Frontal cortex (tissue), 3 donors: ENCODE measurements at regions not wholly inside any gene's neighbourhood (a gene's known extent, or its start where the extent isn't known, plus 50 kb on each side); places are given as distances from the start of the nearest gene placed in this dataset.

Source experiments
- DNase-seq, 2 donors: peaks; one replicate each; pipeline ENCODE4 v3.0.0; 2012; ENCODE audit warnings: low spot score in 2 of 2
- FAIRE-seq: peaks from 2 replicates; lab custom pipeline; 2012; peaks lifted over from hg19 to GRCh38; lab: Jason Lieb, UNC
- donor health status: control.
- donor health status: control.
- donor health status: control.

DNA sequence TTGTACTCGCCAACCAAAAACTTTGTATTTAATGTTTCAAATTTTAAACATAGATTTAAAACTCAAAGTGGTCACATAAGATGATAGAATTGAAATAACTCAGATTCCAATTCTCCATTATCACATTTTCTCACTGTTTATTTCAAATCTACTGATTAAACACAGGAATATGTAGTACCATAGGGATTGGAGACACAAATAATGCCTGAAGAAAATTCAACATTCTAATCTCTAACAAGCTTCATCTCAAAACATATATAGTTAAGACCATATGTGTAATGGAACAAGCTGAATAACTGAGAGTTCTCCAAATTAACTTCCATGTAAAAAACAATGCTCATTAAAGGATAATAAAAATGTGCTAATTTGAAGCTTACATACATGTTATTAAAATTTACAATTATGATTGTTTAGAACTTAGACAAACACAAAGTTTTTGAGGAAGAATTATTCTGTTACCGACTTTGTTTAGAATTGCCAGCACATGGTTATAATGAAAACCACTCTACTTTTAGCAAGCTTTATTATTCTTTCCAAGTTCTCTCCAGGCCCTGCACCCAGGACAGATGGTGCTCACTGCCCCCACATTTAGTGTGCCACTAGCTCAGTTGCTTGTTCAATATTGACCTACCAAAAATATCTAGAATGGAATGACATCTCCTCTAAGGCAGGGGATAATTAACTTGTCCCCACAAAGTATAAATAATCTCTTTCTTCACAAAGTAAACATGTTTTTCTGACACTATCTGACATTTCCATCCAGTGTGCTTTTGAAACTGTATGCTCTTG, 467.2 kb downstream of the TTLL7 start:
- DNase-seq = no peak
- peak; percentile 8 for FAIRE-seq

DNA sequence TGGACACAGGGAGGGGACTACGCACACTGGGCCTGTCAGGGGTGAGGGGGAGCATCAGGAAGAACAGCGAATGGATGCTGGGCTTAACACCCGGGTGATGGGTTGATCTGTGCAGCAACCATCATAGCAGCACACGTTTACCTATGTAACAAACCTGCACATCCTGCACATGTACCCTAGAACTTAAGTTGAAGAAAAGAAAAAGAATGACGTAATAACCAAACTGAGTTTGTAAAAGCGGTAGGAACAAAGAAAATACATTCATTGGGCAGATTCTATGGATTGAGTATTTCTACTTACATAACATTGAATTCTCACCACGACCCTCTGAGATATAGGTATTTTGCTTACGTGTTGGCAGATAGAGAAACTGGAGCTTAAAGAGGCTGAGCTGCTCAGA, 468.4 kb downstream of the TTLL7 start:
- FAIRE-seq (no peak), DNase-seq (no peak)

DNA sequence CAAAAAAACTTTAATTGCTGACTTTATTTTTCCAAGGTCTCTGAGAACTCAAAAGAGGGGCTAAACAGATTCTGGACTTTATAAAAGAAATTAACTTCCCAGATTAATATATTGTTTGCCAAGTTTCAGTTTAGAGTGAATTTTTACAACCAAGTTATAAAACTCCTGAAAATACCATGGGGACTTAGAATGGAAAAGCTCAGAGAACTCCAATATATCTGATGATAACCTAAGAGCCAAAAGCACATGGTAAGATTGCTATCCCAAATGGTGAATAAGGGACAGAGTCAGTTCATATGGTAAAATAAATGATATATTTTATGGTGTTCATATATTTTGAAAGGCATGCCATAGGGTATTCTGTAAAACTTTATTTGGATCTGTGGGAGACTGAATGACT, 470.9 kb downstream of the TTLL7 start:
- FAIRE-seq (no peak), DNase-seq (no peak)

DNA sequence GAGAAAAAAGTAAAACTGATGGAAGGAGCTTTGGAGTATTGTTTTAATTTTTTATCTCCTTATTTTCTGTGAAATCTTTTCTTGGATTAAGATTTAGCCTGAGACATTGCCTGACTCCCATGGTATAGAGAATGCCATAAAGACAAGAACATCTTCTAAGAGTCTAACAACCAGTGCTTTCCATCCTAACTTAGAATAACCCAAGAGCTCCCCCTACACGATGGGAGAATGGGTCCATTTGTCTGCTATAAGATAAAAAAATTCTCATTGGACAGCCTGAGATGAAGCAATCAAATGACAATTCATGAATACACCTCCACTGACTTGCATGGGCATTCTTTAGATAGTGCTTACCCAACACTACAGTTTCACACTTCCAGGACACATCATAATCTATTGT, 478.1 kb downstream of the TTLL7 start:
- DNase-seq = no peak
- FAIRE-seq = no peak

DNA sequence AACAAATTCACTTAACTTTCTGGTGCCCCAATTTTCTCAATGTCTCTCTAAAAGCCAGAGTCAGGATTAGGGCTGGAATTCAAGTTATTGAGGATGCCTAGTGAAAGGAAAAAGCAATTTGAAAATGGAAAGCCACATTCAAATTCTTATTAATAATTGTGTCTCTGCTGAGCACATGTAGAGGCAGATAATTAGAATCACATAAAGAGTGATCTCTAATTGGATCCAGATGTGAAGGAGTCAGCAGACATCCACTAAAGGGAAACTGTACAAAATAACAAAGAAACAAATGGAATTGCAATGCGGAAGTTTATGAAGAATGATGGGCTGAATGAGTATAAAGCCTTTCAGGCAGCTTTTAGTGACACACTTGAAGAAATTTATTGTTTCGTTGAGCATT, 482.6 kb downstream of the TTLL7 start:
- FAIRE-seq (no peak), DNase-seq (no peak)

DNA sequence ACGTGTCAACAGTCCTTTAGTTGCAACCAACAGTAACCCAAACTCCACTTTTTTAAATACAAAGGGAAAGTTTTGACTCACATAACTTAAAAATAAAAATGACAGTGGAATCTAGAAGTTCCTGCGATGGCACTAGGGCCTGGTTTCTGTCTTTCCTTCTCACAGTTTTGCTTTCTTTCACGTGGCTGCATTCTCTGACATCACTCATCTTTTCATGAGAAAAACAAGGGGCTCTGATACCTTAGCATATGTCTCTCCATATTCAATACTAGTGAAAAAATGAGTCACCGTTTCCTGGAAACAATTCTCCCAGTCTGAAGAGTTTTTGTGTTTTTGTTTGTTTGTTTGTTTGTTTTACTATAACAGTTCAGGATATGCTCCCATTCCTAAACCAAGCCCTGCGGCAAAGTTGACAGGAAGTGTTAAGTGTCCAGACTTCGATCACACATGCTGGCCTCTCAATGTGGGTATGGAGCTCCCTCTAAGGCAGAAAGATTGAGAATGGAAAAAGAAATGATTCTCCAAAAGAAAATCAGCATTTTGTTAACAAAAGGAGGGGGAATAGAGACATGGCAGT, 483.3 kb downstream of the TTLL7 start:
- no peak for FAIRE-seq
- DNase-seq = no peak

DNA sequence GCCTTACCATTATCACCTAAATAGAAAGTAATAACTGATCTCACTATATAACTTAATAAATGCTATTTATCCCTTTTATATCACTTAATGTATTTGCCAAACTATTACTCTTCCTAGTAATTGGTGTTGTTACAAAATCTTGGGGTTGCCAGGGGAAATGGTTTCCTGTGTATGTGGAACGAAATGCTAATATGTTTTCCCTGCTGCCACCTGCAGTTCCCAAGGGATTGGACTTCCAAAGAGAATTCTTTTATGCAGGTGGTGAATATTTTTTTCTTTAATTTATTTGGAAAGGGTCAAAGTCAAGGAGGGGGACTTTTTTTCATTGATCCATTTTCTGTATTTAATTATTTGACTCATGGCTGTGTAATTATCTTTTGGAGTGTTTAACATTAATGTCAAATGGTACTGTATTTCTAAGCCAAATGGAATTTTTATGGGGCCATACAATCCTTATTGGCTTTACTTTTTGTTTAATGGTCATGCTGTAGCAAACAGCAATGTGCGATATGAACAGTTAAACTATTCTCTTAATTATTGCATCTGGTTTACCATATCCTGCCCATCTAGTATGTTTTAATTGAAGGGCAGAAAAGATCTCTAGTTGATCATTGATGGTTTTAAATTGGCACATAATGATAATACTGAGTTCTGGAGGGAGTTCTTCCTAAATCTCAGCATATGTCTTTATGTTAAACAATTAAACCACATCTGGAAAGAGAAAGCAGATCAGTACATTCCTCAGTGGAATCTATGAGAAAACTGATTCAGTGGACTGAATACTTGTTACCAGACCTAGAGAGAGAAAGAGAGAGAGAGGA, 486.3 kb downstream of the TTLL7 start:
- no peak for FAIRE-seq

DNA sequence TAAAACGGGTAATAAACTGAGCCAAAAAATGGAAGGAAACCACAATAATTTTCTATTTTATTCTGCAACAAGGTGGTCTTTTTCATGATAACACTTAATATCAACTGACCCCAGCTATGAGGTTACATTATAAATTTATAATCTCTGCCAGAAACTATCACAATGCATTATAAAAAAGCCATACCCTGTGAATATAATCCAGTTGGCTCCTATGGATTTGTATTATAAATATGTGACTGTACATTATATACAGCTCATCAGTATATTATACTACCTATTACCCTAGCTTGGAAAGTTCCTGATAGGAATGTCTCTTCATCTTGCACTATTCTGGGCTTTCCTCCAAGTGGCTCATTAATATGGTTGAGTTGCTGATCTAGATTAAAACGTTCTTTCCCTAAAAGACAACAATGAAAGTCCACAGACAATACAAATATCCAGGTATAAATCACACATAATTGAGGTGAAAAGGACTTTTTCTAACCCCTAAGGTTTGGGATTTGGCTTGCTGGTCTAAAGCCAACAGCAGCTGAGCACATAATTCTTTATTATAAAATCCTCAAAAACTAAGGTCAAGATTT, 487.7 kb downstream of the TTLL7 start:
- FAIRE-seq (no peak), DNase-seq (no peak)

More for the DNA sequence above, 486.3 kb downstream of the TTLL7 start:
- no peak for DNase-seq

DNA sequence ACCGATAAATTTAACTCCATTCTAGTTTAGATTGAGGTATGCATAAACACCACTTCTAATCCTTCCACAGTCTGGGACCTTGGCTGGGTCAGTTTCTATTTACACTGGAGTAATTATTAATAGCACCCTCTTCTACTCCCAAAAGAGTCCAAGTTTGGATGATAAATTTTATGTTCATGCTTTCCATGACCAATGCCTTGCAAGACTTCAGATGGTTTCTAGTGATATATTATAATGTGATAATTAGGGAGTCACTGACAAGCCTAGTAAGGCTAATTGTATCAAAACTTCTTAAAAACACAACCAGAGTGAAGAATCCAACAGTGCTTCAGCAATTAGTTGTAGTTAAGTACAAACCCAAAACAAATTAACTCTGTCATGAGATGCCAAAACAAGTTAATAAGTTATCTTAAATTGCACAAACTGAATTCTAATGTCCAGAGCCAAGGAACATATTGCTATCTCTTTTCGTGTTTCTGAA, 489.6 kb downstream of the TTLL7 start:
- DNase-seq (no peak), FAIRE-seq (no peak)

DNA sequence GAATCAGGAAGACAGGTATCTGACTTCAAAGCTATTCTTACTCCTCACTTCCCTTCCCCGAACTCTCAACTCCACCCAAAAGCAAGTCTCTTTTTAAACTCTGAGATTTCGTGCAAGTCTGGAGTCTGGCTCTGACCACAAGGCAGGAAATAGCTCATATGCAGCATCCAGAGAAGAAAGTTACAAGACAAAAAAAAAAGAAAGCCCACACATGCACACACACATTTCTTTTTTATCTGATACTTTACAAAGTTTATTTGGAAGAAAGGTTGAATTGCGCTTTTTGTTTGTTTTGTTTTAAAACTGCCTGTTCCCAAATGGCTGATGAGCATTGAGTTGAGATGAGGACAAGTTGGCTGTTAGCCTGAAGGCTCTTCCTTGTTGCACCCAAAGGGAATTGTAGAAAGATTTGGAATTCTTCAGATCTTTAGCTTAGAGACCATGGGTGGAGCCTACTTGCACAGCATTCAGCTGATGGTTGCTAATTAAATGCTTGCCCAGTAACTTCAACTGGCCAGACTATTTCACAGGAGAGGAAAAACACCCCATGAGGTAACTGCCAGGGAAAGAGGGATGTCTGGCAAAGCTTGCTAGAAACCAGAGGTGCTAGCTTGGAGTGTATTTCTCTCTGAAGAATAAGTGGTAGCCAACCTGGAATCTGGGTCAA, 490.3 kb downstream of the TTLL7 start:
- DNase-seq (no peak), FAIRE-seq (no peak)

DNA sequence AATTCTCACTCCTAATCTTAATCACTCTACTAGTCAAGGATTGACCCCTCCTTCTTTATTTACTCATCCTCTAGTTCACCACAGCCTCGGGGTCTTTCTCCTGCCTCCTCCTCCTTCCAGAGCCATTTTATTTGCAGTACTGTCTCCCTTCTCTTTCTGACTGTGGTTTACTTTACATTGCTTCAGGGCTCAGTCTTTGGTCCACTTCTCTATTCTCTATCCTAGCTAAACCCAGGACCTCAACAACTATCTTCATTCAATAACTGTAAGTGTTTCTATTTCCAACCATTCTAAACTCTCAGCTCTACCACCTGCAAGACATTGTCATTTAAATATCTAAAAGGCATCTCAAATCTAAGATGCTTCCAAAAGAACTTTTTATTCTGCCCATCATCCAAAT, 493.8 kb downstream of the TTLL7 start:
- FAIRE-seq (no peak), DNase-seq (no peak)

DNA sequence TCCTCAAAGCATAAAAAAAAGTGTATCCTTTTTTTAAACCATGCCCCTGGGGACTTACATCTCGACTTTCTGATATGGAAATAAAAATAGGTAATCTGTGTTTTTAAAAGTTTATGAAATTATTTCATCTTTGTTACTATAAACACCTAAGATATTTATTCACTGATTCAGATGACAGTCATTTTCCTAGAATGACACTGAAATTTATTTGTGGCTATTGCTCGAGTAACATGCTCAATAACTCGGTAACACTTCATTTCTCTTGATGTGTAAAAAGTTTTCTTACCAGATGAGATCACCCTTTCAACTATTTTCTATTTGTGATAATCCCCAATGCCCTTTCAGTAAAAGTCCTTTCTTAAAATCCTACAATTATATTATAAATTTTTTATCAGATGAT, 495.8 kb downstream of the TTLL7 start:
- FAIRE-seq (no peak), DNase-seq (no peak)

DNA sequence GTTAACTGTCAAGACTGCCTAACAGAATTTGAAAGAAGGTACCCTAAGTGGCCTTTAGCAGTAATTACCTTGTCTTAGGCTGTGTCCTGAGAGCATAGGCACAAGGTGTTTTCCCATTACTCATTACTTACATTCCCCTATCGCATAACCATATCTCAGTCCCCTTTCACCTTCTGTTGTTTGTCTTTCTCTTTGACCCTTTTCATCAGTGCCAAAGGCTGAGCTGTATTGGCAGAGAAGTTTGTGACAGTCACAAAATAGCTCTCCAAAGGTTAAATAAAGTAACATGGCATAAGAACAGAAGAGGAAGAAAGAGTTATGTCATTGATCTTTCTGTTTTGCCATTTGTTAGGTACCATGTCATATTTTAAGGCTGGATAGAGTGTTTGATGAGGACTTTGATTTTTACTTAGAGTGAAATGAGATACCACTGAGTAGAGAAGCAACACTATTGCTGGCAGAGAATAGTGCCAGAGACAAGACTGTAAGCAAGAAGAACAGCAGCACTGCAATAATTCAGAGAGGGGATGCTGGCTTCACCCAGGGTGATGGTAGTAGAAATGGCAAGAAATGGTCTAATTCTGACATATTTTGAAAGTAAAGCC, 497.8 kb downstream of the TTLL7 start:
- FAIRE-seq (no peak), DNase-seq (no peak)

DNA sequence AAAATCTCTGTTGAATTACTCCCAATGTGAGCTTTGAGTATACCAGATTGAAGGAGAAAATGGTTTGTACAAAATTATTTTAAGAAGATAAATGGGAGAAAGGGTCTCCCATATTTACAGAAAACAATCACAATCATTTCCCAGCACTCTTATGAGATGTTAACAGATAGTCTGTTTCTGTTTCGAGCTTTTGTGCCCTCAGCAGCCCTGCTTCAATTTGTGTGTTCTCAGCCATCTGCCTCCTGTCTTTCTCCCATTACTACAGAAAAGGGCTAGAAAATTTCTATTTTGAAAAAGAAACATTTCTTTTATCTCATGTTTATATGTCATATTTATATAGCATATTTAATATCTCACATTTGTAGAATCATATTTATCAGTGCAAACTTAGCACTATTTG, 498.4 kb downstream of the TTLL7 start:
- FAIRE-seq (no peak), DNase-seq (no peak)

DNA sequence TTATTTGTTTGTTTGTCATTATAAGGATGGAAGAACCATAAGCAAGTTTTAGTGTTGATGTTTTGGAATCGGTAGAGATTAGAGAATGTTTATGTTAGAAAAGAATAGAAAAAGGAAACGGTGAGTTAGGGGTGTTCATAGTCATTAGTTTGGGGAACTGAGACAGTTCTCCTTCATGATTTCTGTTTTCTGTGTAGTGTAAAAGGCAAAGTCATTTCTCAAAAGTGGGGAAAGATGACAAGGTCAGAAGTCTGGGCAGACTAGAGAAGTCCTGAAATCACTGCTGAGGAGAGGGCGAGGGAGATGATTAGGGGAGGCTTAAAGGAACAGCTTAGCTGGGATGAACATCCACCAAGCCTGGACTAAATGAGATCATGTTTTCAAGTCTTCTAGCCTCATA, 498.9 kb downstream of the TTLL7 start:
- FAIRE-seq = no peak
- no peak for DNase-seq

DNA sequence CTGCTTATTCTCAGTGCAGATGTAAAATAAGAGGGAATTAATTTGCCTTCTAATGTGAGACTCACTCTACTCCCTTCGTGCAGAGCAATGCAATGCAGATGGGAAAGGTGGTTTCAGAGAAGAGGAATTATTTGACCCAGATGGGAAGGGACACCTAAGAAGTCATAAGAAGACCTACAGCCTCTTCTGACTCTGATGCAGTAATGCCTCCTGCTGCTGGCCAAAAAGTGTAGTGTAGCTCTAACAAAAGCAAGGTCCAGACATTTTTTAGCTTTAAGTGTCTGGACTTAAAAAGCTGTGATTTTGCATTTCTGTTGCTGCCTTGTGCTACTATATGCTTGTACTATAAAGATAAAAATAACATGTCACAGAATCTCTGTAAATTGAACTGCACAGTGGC, 501.4 kb downstream of the TTLL7 start:
- DNase-seq (no peak), FAIRE-seq (no peak)

DNA sequence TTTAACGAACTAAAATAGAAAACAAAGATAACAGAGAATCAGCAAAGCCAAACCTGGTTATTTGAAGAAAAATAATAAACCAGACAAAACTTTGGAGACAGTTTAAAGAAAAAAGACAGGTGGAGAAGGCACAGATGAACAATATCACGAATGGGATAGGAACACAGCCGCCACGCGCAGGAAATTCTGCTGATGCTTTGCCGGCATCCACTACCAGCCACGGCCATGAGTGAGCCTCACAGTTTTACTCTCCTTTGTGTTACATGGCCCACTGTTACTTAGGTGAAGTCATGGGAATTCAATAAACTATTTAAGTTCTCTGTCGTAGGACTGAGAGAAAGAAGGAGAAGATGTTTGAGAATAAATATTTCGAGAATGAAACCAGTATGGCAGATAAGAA, 503.4 kb downstream of the TTLL7 start:
- no peak for FAIRE-seq
- no peak for DNase-seq

DNA sequence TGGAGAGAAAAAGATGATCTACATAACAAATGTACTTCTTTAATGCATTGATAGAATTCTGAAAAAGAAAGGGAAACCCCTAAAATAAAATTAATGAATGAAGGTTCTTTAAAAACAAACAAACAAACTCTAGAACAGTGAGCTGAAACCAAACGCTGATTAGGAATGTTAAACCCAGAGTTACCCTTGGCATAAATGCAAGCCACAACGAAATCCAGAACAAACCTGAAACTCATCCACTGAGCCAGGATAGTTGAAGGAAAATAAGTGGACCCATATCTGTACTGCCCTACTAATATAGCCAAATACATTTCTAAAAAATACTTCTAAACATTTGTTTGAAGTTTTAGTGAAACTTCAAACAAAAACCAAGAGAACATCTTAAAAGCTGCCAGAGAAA, 505.3 kb downstream of the TTLL7 start:
- DNase-seq (no peak), FAIRE-seq (no peak)

DNA sequence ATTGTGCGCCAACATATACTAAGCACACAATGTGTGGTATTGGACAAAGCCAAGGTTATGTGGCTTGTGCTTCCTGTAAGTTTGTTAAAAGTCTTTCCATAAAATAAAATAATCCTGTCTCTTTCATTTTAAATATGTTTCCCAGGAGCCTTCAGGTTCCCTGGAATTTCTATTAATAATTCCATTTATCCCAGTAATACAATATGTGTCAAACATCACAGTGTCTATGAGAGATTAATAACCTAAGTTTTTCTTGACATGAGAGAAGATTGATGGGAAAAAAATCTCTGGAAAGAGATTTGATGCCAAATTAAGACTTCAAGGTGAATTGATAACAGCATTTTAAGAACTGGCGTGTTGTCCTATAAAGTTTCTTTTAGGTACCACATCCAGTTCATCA, 507.0 kb downstream of the TTLL7 start:
- FAIRE-seq (no peak), DNase-seq (no peak)

DNA sequence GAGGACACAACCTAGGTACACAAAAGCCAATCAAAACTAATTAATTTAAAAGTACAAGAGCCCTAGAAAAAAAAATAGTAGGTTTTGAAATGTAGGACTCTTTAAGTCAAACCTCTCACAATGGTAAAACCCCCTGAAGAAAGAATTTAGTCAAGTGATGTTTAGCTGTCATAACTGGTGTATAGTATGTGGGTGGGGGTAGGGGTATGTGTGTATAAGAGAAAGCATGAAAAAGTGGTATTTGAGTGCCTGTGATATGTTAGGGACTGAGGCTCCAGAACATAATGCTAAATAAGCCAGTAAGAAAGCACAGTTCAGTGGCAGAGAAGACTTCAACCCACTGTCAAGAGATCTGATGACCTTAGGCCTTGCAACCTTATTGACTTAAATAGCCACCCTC, 507.9 kb downstream of the TTLL7 start:
- DNase-seq = no peak
- FAIRE-seq = no peak
